Mucosa of descending colon (tissue), 3 donors: ENCODE measurements at regions not wholly inside any gene's neighbourhood (a gene's known extent, or its start where the extent isn't known, plus 50 kb on each side); places are given as distances from the start of the nearest gene placed in this dataset.

ENCODE experiments used
- ATAC-seq: fragments of 200-7000 bp; cut with Tn5 transposase; one replicate; pipeline ENCODE4 v1.9.1; 2020; ENCODE audit warnings: mild to moderate bottlenecking, moderate library complexity
- DNase-seq, 3 donors: peaks; one replicate each; pipeline ENCODE4 v3.0.0-alpha.2; 2020
- H3K36me3 ChIP-seq: fragments of 200-600 bp; one replicate; pipeline ENCODE4 v1.8.0; 2021; ENCODE audit warnings: low read depth, mild to moderate bottlenecking
- H3K4me1 ChIP-seq: fragments of 200-600 bp; one replicate; pipeline ENCODE4 v1.8.0; 2021; ENCODE audit warnings: low read depth, mild to moderate bottlenecking
- H3K4me3 ChIP-seq: fragments of 200-600 bp; one replicate; pipeline ENCODE4 v1.8.0; 2021; ENCODE audit warnings: mild to moderate bottlenecking
- H3K9me3 ChIP-seq: fragments of 200-600 bp; one replicate; pipeline ENCODE4 v1.8.0; 2021; ENCODE audit warnings: mild to moderate bottlenecking
- CTCF ChIP-seq: fragments of 200-600 bp; IDR thresholded peaks from one replicate; pipeline ENCODE4 v1.8.0; 2022; ENCODE audit warnings: antibody characterized with exemption, mild to moderate bottlenecking
- intact Hi-C, 2 donors: fragments of 100-400 bp; cut with DNase I in 1 of 2; cut with micrococcal nuclease in 1 of 2; formaldehyde crosslinking; loops; one replicate each; pipeline versions ENCODE4 v1.11.0 to v1.11.1; 2022; cut with DNase I, micrococcal nuclease
- donor health status: DM: no; HTN: no; CAD: no; lungs with moderate emphysema.
- donor health status: DM: no; HTN: no; CAD: no.
- donor health status: DM: no; HTN: yes; CAD: no.

GRCh38 chr18:25469489-25469888 is 117.5 kb upstream of the ZNF521 start:
- DNase-seq = no peak
- intact Hi-C loops = no loop called here
- Histone ChIP-seq H3K4me1 (no peaks in the 10 kb centered on the region), H3K36me3 (no peaks in the 10 kb centered on the region), H3K4me3 (no peak overlapping the region), H3K9me3 (no peaks in the 10 kb centered on the region)
- TF ChIP-seq CTCF = no peak
- no peak for ATAC-seq

GRCh38 chr18:25467226-25467987 is 115.4 kb upstream of the ZNF521 start:
- no peaks in the 10 kb centered on the region for H3K36me3 ChIP-seq
- H3K4me1 ChIP-seq = no peaks in the 10 kb centered on the region
- TF ChIP-seq CTCF = no peak
- no peak overlapping the region for H3K4me3 ChIP-seq
- ATAC-seq = no peak
- DNase-seq = no peak
- intact Hi-C loops = no loop called here
- no peaks in the 10 kb centered on the region for H3K9me3 ChIP-seq

- TF ChIP-seq CTCF = no peak
- no peaks in the 10 kb centered on the region for H3K9me3 ChIP-seq
- H3K4me3 ChIP-seq = no peak overlapping the region
- no peaks in the 10 kb centered on the region for H3K4me1 ChIP-seq
- H3K36me3 ChIP-seq = no peaks in the 10 kb centered on the region
- DNase-seq (no peak), ATAC-seq (no peak)
- intact Hi-C loops = no loop called here
Observed at GRCh38 chr18:25465152-25465732, 113.3 kb upstream of the ZNF521 start.

- Histone ChIP-seq H3K4me1 (no peaks in the 10 kb centered on the region), H3K4me3 (no peak overlapping the region), H3K36me3 (no peaks in the 10 kb centered on the region), H3K9me3 (no peaks in the 10 kb centered on the region)
- no peak for DNase-seq
- no peak for ATAC-seq
- TF ChIP-seq CTCF = no peak
- intact Hi-C loops = no loop called here
Observed at GRCh38 chr18:25464227-25464626, 112.3 kb upstream of the ZNF521 start.

DNA sequence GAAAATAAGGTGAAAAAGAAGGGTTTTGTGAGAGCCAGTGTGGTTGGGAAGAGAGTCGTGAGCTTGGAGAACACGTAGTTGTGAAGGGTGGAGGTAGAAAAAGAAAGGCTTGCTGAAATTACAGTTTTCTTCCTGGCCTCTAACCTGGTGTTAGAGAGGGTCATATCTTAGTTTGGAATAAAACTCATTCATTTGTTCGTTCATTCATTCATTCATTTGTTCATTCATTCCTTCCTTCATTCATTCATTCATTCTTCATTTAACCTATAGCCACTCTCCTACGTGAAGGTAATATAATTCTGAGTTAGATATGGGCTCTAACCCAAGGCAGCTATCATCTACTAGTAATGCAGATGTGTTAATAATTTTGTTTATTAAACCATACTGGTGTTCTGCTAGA is 111.8 kb upstream of the ZNF521 start:
- intact Hi-C loops = no loop called here
- no peak for DNase-seq
- Histone ChIP-seq H3K36me3 (no peaks in the 10 kb centered on the region), H3K4me1 (no peaks in the 10 kb centered on the region), H3K9me3 (no peaks in the 10 kb centered on the region), H3K4me3 (no peak overlapping the region)
- ATAC-seq = no peak
- TF ChIP-seq CTCF = no peak
